GM21381 (cell line): ENCODE measurements at regions not wholly inside any gene's neighbourhood (a gene's known extent, or its start where the extent isn't known, plus 50 kb on each side); places are given as distances from the start of the nearest gene placed in this dataset.

Source experiments
- ATAC-seq: cut with Tn5 transposase; IDR thresholded peaks from one replicate; pipeline ENCODE4 v1.9.1; 2021; ENCODE audit warnings: mild to moderate bottlenecking, moderate library complexity; ENCODE audit not compliant: unreplicated experiment

DNA sequence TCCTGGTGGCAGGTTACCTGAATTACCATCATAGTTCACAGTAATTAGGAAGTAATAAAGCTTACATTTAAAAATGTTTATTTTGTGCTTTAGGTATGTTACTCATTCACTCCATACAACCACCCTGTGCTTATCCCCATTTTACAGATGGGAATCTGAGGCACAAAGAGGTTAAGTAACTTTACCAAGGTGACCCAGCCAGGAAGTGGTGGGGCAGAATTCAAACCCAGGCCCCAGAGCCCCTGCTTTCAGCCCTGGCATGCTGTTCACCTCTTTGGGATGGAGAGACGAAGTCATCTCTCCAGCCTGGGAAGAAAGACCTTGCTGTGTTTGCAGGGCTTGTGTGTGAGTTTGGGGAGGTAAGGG is 285.6 kb upstream of the TPM1 start:
- no peak for ATAC-seq

GRCh38 chr15:62757535-62757934 is 285.0 kb upstream of the TPM1 start:
- no peak for ATAC-seq

DNA sequence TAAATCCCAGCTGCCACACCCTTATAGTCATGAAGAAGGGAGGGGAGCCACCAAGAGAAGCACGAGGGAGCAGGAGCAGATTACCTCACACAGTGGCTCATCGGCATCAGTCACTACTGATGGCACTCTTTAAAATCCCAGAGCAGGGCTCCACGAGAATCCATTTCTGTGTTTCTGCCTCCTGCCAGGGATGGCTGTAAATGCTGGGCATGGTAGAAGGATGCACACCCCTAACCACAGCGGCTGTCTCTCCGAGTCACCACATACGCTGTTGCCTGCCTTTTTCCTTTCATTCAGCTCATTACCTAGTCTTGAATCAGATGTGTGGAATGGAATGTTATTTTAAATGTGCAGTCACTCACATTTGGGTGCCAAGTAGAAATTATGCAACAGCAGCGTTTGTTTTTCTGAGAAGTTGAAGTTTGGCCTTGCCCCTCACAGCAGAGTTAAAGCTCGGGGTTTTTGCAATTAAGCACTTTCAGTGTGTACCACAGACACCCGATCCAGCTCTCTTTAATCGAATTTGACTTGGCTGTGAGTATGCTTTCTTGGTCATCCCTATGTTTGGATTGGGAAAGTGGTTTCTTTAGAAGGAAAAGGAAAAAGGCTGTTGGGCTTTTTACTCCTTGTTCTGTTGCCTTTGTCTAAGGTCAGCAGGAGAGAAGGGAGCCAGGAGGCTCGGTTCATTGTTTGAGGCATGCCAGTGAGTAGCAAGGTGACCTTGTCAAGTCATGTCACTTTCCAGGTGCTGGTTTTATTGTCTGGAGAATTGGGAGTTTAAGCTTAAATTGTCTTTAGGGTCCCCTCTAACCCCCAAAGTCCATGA is 284.2 kb upstream of the TPM1 start:
- ATAC-seq: no peak

GRCh38 chr15:62758952-62759349 is 283.6 kb upstream of the TPM1 start:
- no peak for ATAC-seq

- no peak for ATAC-seq
Measured at GRCh38 chr15:62760538-62760937, 282.0 kb upstream of the TPM1 start.

DNA sequence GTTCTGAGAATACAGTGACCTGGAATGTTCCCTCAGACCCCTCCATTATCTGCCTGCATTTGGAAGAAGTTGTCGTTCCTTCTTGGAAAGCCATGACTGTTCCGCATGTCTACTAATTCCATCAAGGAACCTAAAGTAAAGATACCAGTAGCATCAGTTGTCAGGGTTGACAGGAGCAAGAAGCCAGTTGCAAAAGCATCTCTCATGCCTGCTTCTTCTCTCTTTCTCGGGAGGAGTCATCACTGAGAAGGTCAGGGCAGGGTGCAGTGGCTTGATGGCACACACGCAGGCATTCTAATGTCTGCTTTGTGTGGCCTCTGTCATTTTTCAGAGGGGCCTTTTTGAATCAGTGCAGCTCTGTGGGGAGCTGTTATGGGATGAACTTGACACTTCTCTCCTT is 276.6 kb upstream of the TPM1 start:
- ATAC-seq: no peak

DNA sequence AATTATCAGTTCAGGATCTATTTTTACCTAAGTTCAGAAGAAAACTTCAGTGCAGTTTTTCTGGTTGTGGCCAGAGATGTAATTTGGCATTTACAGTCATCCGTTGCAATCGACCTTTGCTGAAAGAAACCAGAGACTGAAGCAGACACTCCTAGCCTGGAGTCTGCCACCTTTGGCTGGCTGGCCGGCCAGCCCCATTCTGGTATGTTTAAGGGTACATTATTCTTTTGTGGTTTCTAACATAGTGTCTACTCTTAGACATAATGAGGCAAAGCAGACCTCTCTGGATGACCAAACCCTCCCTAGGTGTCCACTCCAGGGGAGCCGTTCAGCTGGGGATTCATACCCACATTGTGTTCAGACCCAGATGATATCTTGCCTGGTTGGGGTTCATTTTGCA is 275.9 kb upstream of the TPM1 start:
- no peak for ATAC-seq

- ATAC-seq: no peak
Measured at GRCh38 chr15:62769604-62770003, 272.9 kb upstream of the TPM1 start.

DNA sequence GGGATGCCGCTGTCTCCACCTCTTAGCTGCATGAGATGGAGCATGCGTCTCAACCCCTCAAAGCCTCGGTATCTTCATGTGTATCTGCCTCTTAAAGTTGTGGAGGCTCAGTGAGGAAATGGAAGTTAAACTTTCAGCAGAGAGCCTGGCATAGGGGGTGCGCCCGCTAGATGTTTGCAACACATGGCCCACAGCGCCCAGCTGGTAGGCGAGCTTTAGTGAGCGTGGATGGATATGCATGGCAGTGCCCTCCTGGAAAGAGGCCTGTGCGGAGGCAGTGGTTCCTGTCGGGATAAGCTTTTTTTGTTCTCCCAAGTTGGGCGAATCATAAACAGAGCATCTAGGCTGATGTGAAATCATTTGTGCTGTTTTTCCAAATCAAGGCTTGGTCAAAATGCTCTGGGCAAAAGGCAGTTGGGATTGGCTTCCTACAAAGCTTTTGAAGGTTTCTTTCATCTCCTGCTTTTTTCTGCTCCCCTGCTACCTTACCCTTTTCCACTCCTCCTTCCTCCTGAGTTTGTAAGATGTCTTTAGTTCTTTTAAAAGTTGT is 272.4 kb upstream of the TPM1 start:
- ATAC-seq: no peak

- ATAC-seq: no peak
Measured at GRCh38 chr15:62770752-62771151, 271.8 kb upstream of the TPM1 start.

- no peak for ATAC-seq
Measured at GRCh38 chr15:62771234-62771633, 271.3 kb upstream of the TPM1 start.

DNA sequence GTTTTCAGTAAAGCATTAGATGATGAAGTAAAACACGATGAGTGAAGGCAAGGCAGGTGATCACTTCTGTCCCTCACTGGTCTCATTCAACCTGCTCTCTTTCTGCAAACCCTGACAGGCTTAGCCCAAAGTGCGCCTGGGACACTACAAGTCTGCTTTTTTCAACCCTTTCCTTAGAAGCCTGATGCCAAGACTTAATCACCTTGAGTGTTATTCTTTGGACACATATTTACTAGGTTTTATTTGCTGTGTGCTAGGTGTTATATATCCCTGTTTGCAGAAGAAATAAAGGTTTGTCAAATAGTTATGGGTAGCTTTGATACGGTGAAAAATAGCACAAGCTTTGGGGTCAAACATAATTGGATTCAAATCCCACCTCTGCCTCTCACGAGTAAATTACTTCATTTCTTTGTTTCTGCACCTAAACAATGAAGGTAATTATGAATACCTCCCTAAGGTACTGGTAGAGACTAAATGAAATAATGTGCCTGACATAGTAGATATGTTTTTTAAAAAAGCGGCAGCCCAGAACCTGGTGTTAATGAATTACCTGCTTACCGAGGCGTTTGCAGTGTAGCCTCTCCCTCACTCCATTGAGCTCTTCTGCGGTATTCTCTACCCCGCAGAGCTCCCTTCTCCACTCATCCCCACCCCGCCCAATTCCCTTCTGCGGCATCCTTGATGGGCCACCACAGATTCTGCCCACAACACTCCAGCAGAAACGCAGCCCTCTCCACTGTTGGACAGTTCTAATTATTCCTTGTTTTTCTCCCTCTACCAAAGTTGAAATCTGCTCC is 269.0 kb upstream of the TPM1 start:
- ATAC-seq: no peak

DNA sequence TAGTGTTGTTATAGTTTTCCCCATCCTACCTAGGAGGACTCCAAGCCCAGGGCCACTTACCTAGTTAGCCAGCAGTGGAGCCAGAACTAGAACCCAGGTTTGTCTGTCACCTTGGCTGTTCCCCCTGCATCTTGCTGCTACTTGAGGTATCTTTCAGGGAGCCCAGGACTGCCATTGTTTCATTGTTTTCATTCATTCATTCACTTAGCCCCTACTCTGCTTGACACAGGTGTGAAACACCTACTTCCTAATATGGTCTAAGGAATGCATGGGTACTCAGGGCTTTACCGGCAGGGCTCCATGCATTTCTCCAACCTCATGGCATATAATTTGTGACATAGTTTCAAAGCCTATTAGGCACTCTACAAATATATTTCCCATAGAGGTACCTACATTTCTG is 266.6 kb upstream of the TPM1 start:
- no peak for ATAC-seq

- no peak for ATAC-seq
Measured at GRCh38 chr15:62777671-62778070, 264.9 kb upstream of the TPM1 start.

- no peak for ATAC-seq
Measured at GRCh38 chr15:62779036-62779770, 263.3 kb upstream of the TPM1 start.

DNA sequence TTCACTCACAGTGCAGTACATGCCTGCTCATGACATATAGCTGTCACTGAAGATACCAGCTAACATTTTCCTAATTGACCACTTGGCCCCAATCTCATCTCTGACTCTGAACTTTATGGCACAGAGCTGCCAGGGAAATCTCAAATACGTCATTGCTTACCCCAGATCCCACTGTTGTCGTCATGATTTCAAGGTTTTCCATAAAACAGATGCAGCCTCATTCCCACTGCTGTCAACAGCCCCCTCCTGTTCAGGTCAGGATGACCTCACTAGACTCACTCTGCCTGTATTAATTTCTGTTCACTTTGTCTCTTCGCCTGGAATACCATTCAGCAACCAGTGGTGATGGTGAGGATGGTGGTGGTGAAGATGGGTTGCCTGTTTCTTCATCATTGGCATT is 262.6 kb upstream of the TPM1 start:
- no peak for ATAC-seq

DNA sequence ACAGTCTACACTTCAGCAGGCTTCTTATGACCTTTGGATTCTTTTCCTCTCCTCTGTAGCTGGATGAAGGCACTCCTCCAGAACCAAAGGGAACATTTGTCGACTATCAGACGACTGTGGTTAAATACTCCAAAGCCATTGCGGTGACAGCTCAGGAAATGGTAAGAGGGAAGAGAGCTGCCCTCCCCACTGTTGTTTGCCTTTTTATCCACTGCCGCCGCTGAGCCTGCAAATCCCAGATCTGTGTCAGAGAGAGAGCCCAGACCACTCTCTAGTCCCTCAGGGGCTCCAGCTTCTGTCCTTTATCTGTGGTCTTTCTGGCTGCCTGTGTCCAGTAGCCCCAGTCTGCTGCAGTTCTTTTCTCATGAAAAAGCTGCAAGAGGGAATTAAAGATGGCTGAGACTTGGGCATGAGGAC is 261.5 kb upstream of the TPM1 start:
- no peak for ATAC-seq

DNA sequence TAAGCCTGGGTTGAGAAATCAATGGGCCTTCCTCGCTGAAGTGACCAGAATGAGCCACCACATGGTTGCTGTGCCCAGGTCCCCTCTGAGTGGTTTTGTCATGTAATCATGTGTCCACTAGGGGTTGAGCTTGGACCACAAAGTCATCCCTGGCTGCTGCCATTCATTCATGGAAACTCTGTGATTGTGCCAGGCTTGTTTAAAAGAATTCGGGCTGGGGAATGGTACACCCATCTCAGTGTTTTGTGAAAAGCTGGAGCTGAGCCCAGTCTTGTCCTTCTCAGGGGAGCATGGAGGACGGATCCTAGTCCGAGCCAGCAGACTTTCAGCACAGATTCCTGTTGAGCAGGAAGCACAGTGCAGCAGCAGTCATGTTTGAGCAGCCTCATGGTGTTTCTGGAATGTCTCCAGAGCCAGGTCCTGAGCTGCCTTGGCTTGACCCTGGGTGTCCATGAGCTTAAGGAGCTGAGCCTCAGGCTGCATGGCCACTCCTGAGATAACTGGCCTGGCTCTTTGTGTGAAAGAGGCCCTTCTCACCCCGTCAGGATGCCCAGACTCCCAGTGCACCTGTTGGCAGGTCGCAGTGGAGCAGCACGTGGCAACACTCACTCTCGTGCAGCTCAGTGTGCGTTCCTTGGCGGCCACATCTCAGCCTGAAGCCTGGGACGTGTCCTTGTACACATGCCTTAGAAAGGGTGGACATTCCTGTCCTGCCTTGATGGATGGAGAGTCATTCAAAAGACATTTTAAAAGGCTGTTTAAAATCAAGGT is 260.3 kb upstream of the TPM1 start:
- no peak for ATAC-seq

DNA sequence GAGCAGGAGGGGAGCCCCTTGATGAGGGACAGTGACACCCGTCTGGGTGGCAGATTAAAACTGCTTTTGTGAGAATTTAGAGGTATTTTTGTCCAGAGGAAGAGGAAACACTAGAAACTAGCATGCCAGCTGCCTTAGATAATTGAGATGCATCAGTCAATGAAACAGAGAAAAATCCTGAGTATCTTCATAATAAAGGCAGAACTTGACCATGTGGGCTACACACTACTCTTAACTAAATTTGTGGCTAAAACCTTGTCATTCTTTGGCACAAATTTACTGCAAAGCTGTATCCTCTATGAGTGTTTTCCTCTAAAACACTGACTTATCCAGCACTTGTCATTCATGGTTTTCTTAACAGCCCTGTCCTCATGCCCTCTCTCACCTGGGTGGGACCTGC is 259.7 kb upstream of the TPM1 start:
- no peak for ATAC-seq

DNA sequence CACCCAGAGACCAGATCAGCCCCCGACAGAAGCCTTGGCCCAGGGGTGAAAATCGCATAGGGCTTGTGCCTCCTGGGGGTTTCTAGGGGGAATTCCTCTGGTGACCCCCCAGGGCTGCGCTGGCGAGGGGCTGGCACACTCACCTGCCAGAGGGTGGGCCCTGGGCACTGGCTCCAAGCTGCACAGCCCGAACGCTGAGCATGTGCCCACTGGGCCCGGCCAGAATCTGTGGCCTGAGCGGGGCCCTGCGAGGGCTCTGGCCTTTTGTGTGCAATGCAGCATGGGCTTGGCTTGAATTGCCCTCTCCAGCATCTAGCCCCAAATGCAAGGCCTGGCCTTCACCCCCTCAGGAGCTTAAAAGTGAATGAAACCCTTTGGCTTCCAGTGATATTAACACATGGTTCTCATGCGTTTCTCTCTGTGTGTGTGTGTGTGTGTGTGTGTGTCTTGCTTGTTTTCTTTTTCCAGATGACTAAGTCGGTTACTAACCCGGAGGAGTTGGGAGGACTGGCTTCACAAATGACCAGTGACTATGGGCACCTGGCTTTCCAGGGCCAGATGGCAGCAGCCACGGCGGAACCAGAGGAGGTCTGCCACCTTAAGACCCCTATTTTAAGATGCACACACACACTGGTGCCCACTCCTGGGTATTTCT is 259.1 kb upstream of the TPM1 start:
- no peak for ATAC-seq
